ENCODE measurements at regions not wholly inside any gene's neighbourhood (a gene's known extent, or its start where the extent isn't known, plus 50 kb on each side); places are given as distances from the start of the nearest gene placed in this dataset.
A peak's percentile ranks its signal among the peaks of the same experiment; 100 is the strongest.

- Histone ChIP-seq H4K20me1 (replicated peaks in 1 of 2; ENCODE audit: control insufficient read depth in 1 of 2, insufficient read depth in 2 of 2, low read length in 2 of 2) (no peaks in the 10 kb centered on the region), H2AK5ac (ENCODE audit: low read depth, low read length) (no peak overlapping the region), H3K4me2 (ENCODE audit: insufficient read depth in 1 of 2, low read depth in 2 of 2, low read length in 2 of 2) (no peak overlapping the region), H3K18ac (ENCODE audit: extremely low read depth, low read length) (peak overlapping the region; percentile 9), H4K8ac (ENCODE audit: extremely low read depth, insufficient read depth, low read length) (no peak overlapping the region), H3K56ac (replicated peaks; ENCODE audit: insufficient read length, low read depth, low read length) (no peak overlapping the region), H2BK15ac (ENCODE audit: low read length) (no peak overlapping the region), H2BK5ac (ENCODE audit: low read depth, low read length) (no peak overlapping the region), H3K14ac (ENCODE audit: insufficient read length) (no peak overlapping the region), H3K27me3 (replicated peaks in 1 of 4; ENCODE audit: control insufficient read depth in 3 of 4, extremely low read depth in 1 of 4, insufficient read depth in 3 of 4, low read length in 3 of 4) (no peaks in the 10 kb centered on the region), H4K91ac (replicated peaks; ENCODE audit: insufficient read length, low read length) (no peak overlapping the region), H2BK12ac (ENCODE audit: low read depth, low read length) (peak overlapping the region; percentile 55; the same call in 1 of the 2 replicates), H3K27ac (ENCODE audit: low read depth, low read length) (no peak overlapping the region), H2AFZ (ENCODE audit: low read length) (no peak overlapping the region), H3K23ac (ENCODE audit: insufficient read length) (no peak overlapping the region), H3K9ac (replicated peaks in 1 of 4; ENCODE audit: extremely low read depth in 1 of 4, low read depth in 3 of 4, low read length in 3 of 4) (no peak overlapping the region), H4K5ac (ENCODE audit: insufficient read length, low read depth, low read length) (no peak overlapping the region), H3K79me1 (ENCODE audit: low read depth, low read length) (no peaks in the 10 kb centered on the region), H2BK20ac (ENCODE audit: low read length) (no peak overlapping the region), H3K36me3 (ENCODE audit: control insufficient read depth in 2 of 4, insufficient read depth in 4 of 4, low read length in 3 of 4) (no peaks in the 10 kb centered on the region), H3K4ac (replicated peaks; ENCODE audit: insufficient read length, low read depth, low read length) (no peak overlapping the region), H3K23me2 (ENCODE audit: low read depth, low read length) (no peaks in the 10 kb centered on the region), H3K9me3 (ENCODE audit: insufficient read depth in 2 of 2, low read depth in 1 of 2, low read length in 1 of 2) (no peaks in the 10 kb centered on the region), H3K79me2 (ENCODE audit: control insufficient read depth in 1 of 2, insufficient read depth in 2 of 2, low read length in 2 of 2) (no peaks in the 10 kb centered on the region), H3K4me1 (replicated peaks in 1 of 4; ENCODE audit: control insufficient read depth in 3 of 4, insufficient read depth in 4 of 4, low read length in 3 of 4) (peaks cover 2 to 18% (median 9%) of the 10 kb centered on the region in 4 experiments), H2BK120ac (replicated peaks; ENCODE audit: low read depth, low read length) (no peak overlapping the region), H3K4me3 (ENCODE audit: extremely low read depth in 1 of 4, insufficient read depth in 2 of 4, low read depth in 3 of 4, low read length in 4 of 4) (no peak overlapping the region)
- ChIA-PET CTCF (ENCODE audit: partially characterized antibody) (interaction anchor here (0.5 to 1.7 kb wide), 4 partner anchors 10 to 190 kb away, joined by 3 to 4 read pairs (median 4); no protein-coding TSS in a partner anchor), POLR2A (ENCODE audit: partially characterized antibody) (no interaction called here)
- WGBS, 2 experiments (ENCODE audit: extremely low coverage in 1 of 2, insufficient coverage in 1 of 2, insufficient read length in 1 of 2, insufficient replicate concordance in 2 of 2, low coverage in 1 of 2, low lambda C conversion rate in 2 of 2, missing lambda C conversion rate in 1 of 2): 91% methylated on average over 10 of the region's 10 CpGs; no CpG with 5 or more reads in 1 of the 2 experiments
- FAIRE-seq: no peak
- peak in 1 of 2 experiments; percentile 38 for DNase-seq (ENCODE audit: low read depth in 1 of 2, low spot score in 2 of 2)
- TF ChIP-seq MAX (IDR thresholded peaks at IDR 0.05): no peak
- TF ChIP-seq MAFK (IDR thresholded peaks at IDR 0.05; ENCODE audit: low read depth, low read length): no peak
These were observed 125.9 kb upstream of the ZBTB40 start for GRCh38 chr1:22325531-22326371.

Measured in H1 (cell line).